Middle frontal gyrus (tissue), 1 donor: ENCODE measurements at regions not wholly inside any gene's neighbourhood (a gene's known extent, or its start where the extent isn't known, plus 50 kb on each side); places are given as distances from the start of the nearest gene placed in this dataset.

Experiments used
- DNase-seq: peaks from one replicate; pipeline ENCODE4 v3.0.0-alpha.2; 2015; ENCODE audit warnings: low spot score; ENCODE audit errors: extremely low spot score

GRCh38 chr2:6342273-6342920, 523.3 kb downstream of the CMPK2 start:
- DNase-seq, result no peak

DNA sequence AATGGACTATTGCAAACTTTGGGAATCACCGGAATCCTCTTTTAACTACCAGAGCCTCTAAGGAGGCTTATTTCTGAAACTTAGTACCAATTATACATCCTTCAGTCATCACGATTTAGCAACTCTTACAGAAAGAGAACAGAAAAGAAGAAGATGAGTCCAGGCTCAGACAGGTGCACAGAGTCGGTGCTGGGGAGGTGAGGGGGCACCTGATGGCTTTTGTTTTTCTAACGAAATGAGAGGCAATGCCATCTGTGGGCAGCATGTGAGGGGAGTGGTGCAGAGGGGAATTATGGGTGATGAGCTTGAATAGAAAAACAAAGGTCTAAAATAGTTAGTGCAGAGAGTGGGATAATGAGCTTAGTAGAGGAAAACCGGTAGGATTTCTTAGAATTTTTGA, 522.6 kb downstream of the CMPK2 start:
- DNase-seq, result no peak

DNA sequence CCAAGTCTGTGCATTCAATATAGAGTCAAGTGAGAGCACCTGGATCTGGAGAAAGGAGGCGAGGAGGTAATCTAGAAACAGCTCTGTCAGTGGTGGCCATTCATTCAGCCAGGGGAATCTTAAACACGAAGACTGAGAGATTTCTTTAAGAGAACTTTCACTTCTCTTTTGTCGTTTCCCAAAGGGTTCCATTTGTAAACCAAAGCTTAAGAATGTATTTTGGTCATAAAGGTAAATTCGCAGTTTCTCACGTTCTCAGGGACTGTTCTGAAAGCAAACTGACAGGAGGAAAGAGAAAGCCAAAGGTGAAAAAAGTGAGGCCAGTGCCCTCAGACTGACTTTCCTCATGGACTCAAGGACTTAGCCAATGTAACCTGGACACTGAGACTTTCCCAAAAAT, 513.5 kb downstream of the CMPK2 start:
- DNase-seq, result no peak

GRCh38 chr2:6352906-6353515, 512.7 kb downstream of the CMPK2 start:
- DNase-seq, result no peak

DNA sequence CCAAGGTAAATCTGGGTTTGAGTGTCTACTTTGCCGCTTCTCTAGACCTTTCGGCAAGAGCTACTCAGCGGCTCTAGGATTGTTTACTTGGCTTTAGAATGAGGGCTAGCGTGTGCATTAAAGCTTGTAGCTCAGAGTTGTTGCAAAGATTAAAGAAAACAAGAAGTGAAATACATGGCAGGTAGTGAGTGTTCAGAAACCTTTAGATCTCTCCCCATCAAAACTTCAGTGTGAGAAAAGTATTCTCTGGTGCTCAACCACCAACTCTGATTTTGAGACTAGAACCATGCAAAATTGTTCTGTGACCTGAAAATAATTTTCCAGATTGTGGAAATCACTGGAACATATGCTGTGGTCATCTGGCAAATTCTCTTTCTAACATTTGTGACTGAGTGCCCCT, 512.0 kb downstream of the CMPK2 start:
- DNase-seq, result no peak

DNA sequence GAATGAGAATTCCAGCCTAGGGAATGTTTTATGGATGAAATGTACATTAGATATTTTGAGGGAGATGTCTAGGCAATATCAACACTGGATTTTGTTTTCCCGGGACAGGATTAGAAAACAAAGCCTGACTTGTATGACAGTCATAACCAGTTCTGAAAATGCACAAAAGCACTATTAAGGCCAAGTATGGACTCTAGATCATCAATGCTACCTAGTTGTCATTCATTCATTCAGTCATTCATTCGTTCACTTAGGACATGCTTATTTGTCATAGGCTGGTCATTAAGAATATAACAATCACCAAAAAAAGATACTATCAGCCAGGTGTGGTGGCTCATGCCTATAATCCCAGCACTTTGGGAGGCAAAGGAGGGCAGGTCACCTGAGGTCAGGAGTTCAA, 511.2 kb downstream of the CMPK2 start:
- no peak for DNase-seq

- DNase-seq, result no peak
Observed at GRCh38 chr2:6355886-6356761, 509.6 kb downstream of the CMPK2 start.

DNA sequence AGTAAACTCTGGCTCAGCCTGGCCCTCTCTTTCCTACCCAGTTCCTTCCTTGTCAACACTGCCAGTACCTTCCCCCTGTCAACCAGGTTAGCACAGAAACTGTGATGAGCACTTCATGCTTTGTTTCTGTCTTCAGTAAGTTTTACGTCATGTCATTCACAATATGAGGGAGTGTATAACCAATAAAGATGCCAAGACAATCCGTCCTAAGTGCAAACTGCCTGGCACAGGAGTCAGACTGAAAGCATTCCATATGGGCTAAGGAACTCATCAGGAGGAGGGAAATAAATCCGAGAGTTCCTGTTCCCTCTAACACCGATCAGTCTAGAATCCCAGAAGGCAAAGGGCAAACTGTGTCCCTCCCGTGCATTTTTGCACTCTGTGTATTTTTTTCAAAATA, 507.2 kb downstream of the CMPK2 start:
- no peak for DNase-seq

DNA sequence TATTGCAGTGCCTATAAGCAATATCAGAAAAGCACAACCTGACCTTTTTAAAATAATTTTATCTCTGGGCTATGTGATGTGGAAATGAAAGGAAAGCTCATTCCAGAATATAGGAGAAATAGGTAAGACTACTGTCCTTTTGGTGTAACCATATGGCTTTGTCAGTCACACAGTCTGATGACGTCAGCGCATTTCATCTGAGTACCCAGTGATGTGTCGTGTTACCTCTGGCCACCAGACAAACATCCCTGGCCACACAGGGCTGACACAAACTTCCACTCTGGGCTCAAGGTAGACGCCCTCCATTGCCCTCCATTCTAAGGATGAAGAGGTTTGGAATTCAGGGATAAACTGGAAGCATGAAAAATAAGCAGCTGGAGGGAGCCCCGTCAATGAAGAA, 506.7 kb downstream of the CMPK2 start:
- no peak for DNase-seq

- no peak for DNase-seq
Observed at GRCh38 chr2:6359964-6360363, 505.7 kb downstream of the CMPK2 start.

DNA sequence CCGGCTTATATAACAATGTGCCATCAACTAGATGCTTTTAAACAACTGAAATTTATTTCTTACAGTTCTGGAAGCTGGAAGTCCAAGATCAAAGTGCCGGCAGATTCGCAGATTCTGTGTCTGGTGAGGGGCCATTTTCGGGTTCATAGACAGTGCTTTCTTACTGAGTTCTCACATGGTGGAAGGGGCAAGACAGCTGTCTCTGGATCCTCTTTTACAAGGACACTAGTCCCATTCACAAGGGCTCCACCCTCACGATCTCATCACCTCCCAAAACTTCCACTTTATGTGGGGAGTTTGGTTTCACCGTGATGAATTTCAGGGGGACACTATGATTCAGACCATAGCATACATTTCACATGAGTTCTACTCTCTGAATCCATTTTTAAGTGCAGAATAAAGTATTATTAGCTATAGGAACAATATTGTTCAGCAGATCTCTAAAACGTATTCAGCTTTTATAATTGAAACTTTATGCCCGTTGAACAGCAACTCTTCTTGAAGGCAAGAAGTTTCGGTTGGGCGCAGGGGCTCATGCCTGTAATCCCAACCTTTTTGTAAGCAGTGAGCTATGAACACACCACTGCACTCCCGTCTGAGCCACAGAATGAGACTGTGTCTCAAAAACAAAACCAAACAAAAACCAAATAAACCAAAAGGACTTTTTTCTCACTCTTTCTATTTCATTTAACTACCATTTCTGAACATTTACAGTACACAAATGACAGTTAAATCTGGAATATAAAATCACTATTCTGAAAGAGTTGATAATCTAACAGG, 502.8 kb downstream of the CMPK2 start:
- no peak for DNase-seq

- no peak for DNase-seq
Observed at GRCh38 chr2:6368281-6368680, 497.4 kb downstream of the CMPK2 start.

DNA sequence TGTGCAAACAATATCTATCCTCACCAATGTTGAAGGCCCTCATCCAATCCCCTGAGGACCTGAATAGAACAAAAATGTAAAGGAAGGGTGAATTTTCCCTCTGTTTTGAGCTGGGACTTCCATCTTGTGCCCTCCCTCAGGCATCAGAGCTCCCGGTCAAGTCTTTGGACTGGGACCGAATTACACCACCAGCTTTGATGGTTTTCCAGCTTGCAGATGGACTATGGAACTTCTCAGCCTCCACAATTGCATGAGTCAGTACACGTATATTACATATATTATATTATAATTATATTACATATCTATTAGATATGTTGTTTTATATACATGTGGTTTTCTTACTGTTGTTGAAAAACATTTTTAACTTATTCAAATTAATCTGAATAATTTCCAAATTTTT, 496.4 kb downstream of the CMPK2 start:
- DNase-seq, result no peak

GRCh38 chr2:6370753-6371551, 494.8 kb downstream of the CMPK2 start:
- no peak for DNase-seq

DNA sequence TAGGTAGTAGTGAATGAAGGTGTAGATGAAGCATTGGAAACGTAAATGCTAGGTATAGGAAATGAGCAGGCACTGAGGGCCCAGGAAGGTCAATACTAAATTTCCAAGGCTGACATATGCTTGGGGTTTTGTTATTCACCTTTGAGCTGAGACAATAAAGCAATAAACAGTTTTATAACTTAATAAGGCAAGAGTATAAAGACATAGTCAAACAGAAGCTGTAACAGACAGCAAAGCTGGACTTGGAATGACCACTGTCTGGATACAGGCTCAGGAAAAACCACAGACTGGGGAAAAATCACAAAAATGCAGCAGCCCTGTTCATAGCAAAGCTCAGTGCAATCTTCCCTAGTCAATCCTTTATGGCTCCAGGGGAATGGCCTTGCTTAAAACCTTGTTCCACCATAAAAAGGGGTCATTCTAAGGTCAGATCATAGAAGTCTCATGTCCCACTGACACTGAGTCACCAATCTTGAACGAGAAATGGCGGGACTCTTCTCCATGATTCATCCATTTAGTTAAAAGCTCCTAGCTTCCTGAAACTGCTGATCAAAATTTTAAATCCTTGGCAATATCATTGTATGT, 493.3 kb downstream of the CMPK2 start:
- no peak for DNase-seq

- DNase-seq, result no peak
Observed at GRCh38 chr2:6381326-6381725, 484.4 kb downstream of the CMPK2 start.

GRCh38 chr2:6384341-6384740, 481.4 kb downstream of the CMPK2 start:
- no peak for DNase-seq

DNA sequence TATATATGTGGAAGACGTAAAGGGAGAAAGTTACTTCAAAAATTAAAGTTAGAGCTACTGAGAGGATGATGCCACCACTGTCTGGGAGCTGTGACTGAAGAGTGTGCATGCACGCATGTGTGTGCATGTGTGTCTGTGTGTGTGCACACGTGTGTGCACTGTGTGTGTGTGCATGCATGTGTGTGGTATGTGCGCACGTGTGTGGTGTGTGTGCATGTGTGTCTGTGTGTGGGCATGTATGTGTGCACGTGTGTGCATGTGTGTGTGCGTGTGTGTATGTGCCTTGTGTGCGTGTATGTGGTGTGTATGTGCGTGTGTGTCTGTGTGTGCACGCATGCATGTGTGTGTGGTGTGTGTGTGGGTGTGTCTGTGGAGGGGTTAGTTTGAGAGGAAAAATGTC, 473.4 kb downstream of the CMPK2 start:
- DNase-seq, result no peak

DNA sequence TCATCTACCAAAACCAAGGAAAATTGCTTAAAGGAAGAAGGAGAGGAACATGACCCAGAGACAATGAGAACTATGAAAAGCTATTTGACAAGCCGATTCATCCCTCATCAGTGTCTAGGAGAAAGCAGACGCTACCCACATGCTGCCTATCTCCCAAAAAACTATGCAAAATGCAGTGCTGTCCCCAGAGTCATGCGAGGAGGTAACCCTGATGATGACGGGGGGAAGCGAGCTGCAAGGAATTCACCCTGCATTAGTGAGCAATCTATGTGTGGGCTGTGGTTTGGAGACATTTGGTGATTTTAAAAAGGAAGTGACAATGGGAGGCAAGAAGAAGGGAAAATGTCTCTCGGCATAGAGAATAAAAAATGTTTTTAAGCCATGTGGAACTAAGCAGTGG, 472.7 kb downstream of the CMPK2 start:
- DNase-seq, result no peak

DNA sequence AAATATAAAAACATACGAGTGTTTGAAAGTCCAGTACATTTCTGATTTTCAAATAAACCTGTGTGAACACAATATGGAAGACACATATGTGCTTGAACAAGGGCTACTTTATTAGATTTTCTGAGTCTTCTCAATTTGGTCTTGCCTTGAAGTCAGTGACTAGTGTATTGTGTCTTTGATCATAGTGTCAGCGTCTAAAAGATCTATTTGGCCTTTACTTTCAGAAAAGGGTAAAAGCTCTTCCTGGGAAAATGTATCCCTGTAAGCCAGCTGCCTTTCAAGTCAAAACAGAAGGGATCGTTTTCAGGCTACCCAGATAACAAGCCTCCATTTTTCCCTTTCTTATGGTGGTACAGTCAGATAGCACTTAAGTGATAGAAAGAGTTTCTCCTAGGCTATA, 471.9 kb downstream of the CMPK2 start:
- DNase-seq, result no peak

- no peak for DNase-seq
Observed at GRCh38 chr2:6394276-6394675, 471.4 kb downstream of the CMPK2 start.
